Ascending aorta (tissue), 2 donors: ENCODE measurements at regions not wholly inside any gene's neighbourhood (a gene's known extent, or its start where the extent isn't known, plus 50 kb on each side); places are given as distances from the start of the nearest gene placed in this dataset.

ENCODE experiments used
- DNase-seq, 2 donors: peaks; one replicate each; pipeline ENCODE4 v3.0.0-alpha.2; 2019; ENCODE audit warnings: low spot score in 2 of 2
- H3K27ac ChIP-seq, 2 donors: fragments of 200-600 bp; sonication (generic); one replicate each; pipeline ENCODE4 v1.5.1; 2016 to 2017; ENCODE audit warnings: mild to moderate bottlenecking in 1 of 2
- H3K27me3 ChIP-seq: fragments of 200-600 bp; sonication (generic); one replicate; pipeline ENCODE4 v1.5.1; 2017
- H3K36me3 ChIP-seq, 2 donors: fragments of 200-600 bp; sonication (generic); one replicate each; pipeline ENCODE4 v1.5.1; 2016
- H3K4me1 ChIP-seq, 2 donors: fragments of 200-600 bp; sonication (generic); one replicate each; pipeline ENCODE4 v1.5.1; 2016 to 2017; ENCODE audit warnings: mild to moderate bottlenecking in 1 of 2
- H3K4me3 ChIP-seq, 2 donors: fragments of 200-600 bp; sonication (generic); one replicate each; pipeline ENCODE4 v1.5.1; 2016 to 2017; ENCODE audit warnings: mild to moderate bottlenecking in 1 of 2
- H3K9me3 ChIP-seq, 2 donors: fragments of 200-600 bp; sonication (generic); one replicate each; pipeline ENCODE4 v1.5.1; 2016
- intact Hi-C: fragments of 100-400 bp; cut with DNase I; formaldehyde crosslinking; loops from one replicate; pipeline ENCODE4 v1.15.1; 2023
- TF ChIP-seq, protein P1 (sequence below), 3 experiments: fragments of 200-600 bp in 2 of 3; fragments of 450-650 bp in 1 of 3; sonication (generic) in 2 of 3; IDR thresholded peaks; one replicate each; pipeline ENCODE4 v1.5.1; 2016 to 2019; ENCODE audit warnings: antibody characterized with exemption in 3 of 3, mild to moderate bottlenecking in 1 of 3, moderate library complexity in 1 of 3

DNA sequence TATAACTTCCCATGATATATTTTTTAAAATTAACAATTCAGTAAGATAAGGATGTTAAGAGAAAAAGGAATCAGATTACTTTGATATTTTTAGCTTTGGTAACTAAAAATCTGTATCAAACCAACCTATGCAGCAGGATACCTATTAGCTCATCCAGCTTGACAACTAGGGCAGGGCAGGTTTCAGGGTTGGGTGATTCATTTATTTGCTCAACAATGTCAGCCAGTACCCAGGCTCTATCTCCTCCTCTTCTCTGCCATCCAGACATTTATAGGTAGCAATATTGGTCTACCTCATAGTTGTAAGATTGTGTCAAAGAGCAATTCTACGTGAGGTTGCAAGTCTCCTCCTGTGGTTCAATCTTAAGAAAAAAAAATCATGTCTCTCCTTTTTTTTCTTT, 421.9 kb downstream of the ANKRD50 start:
- Histone ChIP-seq H3K36me3 (no peaks in the 10 kb centered on the region), H3K4me3 (no peak overlapping the region), H3K27me3 (no peaks in the 10 kb centered on the region), H3K4me1 (no peaks in the 10 kb centered on the region), H3K27ac (no peak overlapping the region), H3K9me3 (no peaks in the 10 kb centered on the region)
- intact Hi-C loops: no loop called here
- TF ChIP-seq, protein P1, sequence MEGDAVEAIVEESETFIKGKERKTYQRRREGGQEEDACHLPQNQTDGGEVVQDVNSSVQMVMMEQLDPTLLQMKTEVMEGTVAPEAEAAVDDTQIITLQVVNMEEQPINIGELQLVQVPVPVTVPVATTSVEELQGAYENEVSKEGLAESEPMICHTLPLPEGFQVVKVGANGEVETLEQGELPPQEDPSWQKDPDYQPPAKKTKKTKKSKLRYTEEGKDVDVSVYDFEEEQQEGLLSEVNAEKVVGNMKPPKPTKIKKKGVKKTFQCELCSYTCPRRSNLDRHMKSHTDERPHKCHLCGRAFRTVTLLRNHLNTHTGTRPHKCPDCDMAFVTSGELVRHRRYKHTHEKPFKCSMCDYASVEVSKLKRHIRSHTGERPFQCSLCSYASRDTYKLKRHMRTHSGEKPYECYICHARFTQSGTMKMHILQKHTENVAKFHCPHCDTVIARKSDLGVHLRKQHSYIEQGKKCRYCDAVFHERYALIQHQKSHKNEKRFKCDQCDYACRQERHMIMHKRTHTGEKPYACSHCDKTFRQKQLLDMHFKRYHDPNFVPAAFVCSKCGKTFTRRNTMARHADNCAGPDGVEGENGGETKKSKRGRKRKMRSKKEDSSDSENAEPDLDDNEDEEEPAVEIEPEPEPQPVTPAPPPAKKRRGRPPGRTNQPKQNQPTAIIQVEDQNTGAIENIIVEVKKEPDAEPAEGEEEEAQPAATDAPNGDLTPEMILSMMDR (IDR thresholded peaks at IDR 0.05): no peak
- no peak for DNase-seq

DNA sequence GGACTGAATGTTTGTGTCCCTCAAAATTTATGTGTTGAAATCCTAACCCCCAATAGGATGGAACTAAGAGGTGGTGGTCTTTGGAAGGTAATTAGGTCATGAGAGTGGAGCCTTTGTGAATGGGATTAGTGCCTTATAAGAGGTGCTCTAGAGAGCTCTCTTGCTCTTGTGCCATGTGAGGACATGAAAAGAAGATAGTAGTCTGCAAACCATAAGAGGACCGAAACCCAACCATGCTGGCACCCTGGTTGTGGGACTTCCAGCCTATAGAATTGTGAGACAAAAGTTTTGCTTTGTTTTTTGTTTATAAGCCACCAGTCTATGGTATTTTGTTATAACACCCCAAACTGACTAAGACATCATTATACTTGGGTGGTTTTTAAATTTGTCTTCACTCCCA, 417.1 kb downstream of the ANKRD50 start:
- TF ChIP-seq, protein P1 (IDR thresholded peaks at IDR 0.05): no peak
- Histone ChIP-seq H3K4me3 (no peak overlapping the region), H3K4me1 (no peaks in the 10 kb centered on the region), H3K27ac (no peak overlapping the region), H3K9me3 (no peaks in the 10 kb centered on the region), H3K36me3 (no peaks in the 10 kb centered on the region), H3K27me3 (no peaks in the 10 kb centered on the region)
- intact Hi-C loops: no loop called here
- no peak for DNase-seq

DNA sequence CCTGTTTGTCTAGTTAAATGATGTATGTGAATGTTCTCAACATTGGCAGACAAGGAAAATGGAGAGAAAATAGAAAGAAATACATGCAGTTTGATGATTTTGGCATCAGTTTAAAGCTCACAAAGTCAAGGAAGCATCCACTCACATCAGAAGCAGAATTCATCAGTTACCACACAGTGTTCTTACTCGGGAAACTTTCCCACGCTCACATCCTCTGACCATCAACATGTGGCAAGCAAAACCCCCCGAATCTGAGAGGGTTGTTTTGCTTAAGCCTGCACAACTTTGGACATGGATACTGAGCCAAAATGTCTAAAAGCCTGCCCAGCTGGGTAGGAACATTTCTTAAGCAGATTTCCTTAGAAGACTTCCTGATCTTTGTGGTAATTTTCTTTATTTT, 407.6 kb downstream of the ANKRD50 start:
- no peaks in the 10 kb centered on the region for H3K27me3 ChIP-seq
- H3K4me1 ChIP-seq: peaks cover 0 to 5% of the 10 kb centered on the region in 2 donors
- H3K36me3 ChIP-seq: no peaks in the 10 kb centered on the region
- H3K27ac ChIP-seq: no peak overlapping the region
- H3K9me3 ChIP-seq: no peaks in the 10 kb centered on the region
- no peak for DNase-seq
- TF ChIP-seq, protein P1 (IDR thresholded peaks at IDR 0.05): no peak
- no peak overlapping the region for H3K4me3 ChIP-seq
- intact Hi-C loops: no loop called here

DNA sequence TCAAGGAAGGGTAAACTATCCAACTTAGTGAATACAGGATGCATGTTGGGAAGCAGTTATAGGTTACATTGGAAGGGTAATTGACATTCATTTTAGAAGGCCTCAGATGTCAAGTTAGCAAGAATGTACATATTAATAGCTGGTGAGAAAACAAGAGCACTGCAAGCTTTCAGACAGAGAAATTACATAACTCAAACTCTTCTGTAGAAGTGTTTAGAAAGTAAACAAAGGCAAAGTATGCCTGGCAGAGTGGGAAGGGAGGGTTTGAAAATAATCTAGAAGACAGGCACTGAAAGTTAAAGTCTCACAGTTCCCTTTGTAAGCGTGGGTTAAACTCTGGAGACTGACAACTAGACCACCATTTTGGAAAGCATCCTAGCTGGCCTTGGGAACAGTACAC, 406.2 kb downstream of the ANKRD50 start:
- no peaks in the 10 kb centered on the region for H3K9me3 ChIP-seq
- DNase-seq: no peak
- no peaks in the 10 kb centered on the region for H3K27me3 ChIP-seq
- H3K36me3 ChIP-seq: no peaks in the 10 kb centered on the region
- intact Hi-C loops: no loop called here
- TF ChIP-seq, protein P1 (IDR thresholded peaks at IDR 0.05): no peak
- no peak overlapping the region for H3K4me3 ChIP-seq
- no peak overlapping the region for H3K27ac ChIP-seq
- H3K4me1 ChIP-seq: peaks cover 0 to 5% of the 10 kb centered on the region in 2 donors

DNA sequence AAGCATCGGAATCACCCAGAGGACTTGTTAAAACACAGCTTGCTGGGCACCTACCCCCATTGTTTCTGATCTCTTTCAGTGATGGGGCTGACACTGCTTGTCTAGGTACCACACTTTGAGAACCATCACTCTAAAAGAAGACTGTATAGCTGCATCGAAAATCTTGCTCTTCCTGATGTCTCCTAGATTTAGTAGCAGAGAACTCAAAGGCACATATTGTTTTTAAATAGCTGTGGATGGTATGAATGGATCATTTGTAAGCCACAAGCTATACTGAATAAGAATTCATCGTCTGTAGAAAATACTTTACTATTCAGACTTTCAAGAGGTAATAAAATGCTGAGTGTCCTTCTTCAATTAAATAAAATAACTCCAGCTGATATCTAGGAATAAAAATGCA, 405.4 kb downstream of the ANKRD50 start:
- TF ChIP-seq, protein P1 (IDR thresholded peaks at IDR 0.05): no peak
- Histone ChIP-seq H3K9me3 (no peaks in the 10 kb centered on the region), H3K4me3 (no peak overlapping the region), H3K36me3 (no peaks in the 10 kb centered on the region), H3K27me3 (no peaks in the 10 kb centered on the region), H3K4me1 (peaks cover 0 to 5% of the 10 kb centered on the region in 2 donors), H3K27ac (no peak overlapping the region)
- intact Hi-C loops: no loop called here
- DNase-seq: no peak

DNA sequence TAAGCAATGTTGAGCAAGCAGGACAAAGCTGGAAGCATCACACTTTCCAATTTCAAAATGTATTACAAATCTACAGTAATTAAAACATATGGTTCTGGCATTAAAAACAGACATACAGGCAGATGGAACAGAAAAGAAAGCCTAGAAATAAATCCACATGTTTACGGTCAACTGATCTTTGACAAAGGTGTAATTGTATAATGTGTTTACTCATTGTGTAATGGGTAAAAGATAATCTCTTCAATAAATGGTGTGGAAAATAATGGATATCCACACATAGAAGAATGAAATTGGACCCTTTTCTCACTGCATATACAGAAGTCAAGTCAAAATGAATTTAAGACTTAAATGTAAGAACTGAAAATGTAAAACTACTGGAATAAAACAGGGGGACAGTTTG, 394.2 kb downstream of the ANKRD50 start:
- Histone ChIP-seq H3K4me3 (no peak overlapping the region), H3K27me3 (no peaks in the 10 kb centered on the region), H3K9me3 (no peaks in the 10 kb centered on the region), H3K36me3 (no peaks in the 10 kb centered on the region), H3K4me1 (no peaks in the 10 kb centered on the region), H3K27ac (no peak overlapping the region)
- TF ChIP-seq, protein P1 (IDR thresholded peaks at IDR 0.05): no peak
- intact Hi-C loops: no loop called here
- DNase-seq: no peak
